Heart left ventricle (tissue), 13 donors: ENCODE measurements at regions not wholly inside any gene's neighbourhood (a gene's known extent, or its start where the extent isn't known, plus 50 kb on each side); places are given as distances from the start of the nearest gene placed in this dataset.

Source experiments
- POLR2A ChIP-seq, 2 donors: fragments of 450-650 bp; IDR thresholded peaks; one replicate each; pipeline ENCODE4 v1.6.1; 2017; ENCODE audit warnings: antibody characterized with exemption in 2 of 2, mild to moderate bottlenecking in 2 of 2, moderate library complexity in 2 of 2
- TF ChIP-seq, protein P1 (sequence below), 12 donors: fragments of 200-600 bp; sonication (generic) in 4 of 12; IDR thresholded peaks; one replicate each; pipeline versions ENCODE4 v1.5.0 to v1.8.0; 2018 to 2022; ENCODE audit warnings: antibody characterized with exemption in 12 of 12, mild to moderate bottlenecking in 5 of 12
- donor health status: ischemic (EF 13 %, LVEDD 7.1; RV severe dilation, severe dysfunction).
- donor health status: DM: no; HTN: yes; CAD: no.
- donor health status: DM: no; HTN: no; CAD: no.
- donor health status: ischemic (EF 25% LVEDD 6.9; RV normal size, moderate dysfunction).
- donor health status: ischemic (EF 25% LVEDD 5.7; RV mildly dilated, moderate dysfunction).
- donor health status: ischemic (EF 35%, LVEDD 5.7; RV mildly dilated, moderate dysfunction).
- donor health status: nonischemic (EF 11% LVEDD 7.7; RV severe dilation, severe dysfunction).
- donor health status: DM: yes; HTN: yes; CAD: no.
- donor health status: PGD.
- donor health status: ischemic (EF 29% LVEDD 5.4; RV normal size, mild dysfunction).
- donor health status: nonischemic (EF 23%, LVEDD 6.1; RV moderate dilation, normal function).

DNA sequence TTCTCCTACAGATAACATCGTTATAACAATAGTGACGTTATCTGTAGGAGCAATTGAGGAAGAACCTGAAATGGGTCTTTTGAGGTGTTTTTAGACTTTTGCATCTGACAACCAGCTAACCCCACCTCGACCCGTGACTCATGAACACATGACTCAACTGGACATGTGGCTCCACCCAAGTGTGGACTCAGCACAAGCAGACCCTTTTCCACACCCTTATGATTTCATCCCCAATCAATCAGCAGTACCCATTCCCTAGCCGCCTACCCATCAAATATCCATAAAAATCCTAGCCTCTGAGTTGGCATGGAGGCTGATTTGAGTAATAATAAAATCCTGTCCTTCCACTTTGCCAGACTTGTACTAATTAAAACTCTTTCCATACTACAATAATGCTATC lies 255.4 kb downstream of the ARPP21 start:
- TF ChIP-seq POLR2A (IDR thresholded peaks at IDR 0.05), result no peak
- TF ChIP-seq, protein P1, sequence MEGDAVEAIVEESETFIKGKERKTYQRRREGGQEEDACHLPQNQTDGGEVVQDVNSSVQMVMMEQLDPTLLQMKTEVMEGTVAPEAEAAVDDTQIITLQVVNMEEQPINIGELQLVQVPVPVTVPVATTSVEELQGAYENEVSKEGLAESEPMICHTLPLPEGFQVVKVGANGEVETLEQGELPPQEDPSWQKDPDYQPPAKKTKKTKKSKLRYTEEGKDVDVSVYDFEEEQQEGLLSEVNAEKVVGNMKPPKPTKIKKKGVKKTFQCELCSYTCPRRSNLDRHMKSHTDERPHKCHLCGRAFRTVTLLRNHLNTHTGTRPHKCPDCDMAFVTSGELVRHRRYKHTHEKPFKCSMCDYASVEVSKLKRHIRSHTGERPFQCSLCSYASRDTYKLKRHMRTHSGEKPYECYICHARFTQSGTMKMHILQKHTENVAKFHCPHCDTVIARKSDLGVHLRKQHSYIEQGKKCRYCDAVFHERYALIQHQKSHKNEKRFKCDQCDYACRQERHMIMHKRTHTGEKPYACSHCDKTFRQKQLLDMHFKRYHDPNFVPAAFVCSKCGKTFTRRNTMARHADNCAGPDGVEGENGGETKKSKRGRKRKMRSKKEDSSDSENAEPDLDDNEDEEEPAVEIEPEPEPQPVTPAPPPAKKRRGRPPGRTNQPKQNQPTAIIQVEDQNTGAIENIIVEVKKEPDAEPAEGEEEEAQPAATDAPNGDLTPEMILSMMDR (IDR thresholded peaks at IDR 0.05), result no peak
